ENCODE measurements at regions not wholly inside any gene's neighbourhood (a gene's known extent, or its start where the extent isn't known, plus 50 kb on each side); places are given as distances from the start of the nearest gene placed in this dataset.

GRCh38 chr18:46378864-46379207 is 274.7 kb downstream of the HAUS1 start:
- TF ChIP-seq CTCF (IDR thresholded peaks at IDR 0.05; ENCODE audit: insufficient read depth, missing control alignments), result no peak
- DNase-seq (ENCODE audit: insufficient read length, low spot score) (no peak), FAIRE-seq (no peak)

- DNase-seq (ENCODE audit: insufficient read length, low spot score) (no peak), FAIRE-seq (no peak)
- no peak for TF ChIP-seq CTCF (IDR thresholded peaks at IDR 0.05; ENCODE audit: insufficient read depth, missing control alignments)
Measured at GRCh38 chr18:46379323-46379950, 275.3 kb downstream of the HAUS1 start.

GRCh38 chr18:46385124-46385523 is 271.9 kb downstream of the LOXHD1 start:
- FAIRE-seq, result no peak
- no peak for DNase-seq (ENCODE audit: insufficient read length, low spot score)
- no peak for TF ChIP-seq CTCF (IDR thresholded peaks at IDR 0.05; ENCODE audit: insufficient read depth, missing control alignments)

GRCh38 chr18:46386788-46387187 is 270.2 kb downstream of the LOXHD1 start:
- TF ChIP-seq CTCF (IDR thresholded peaks at IDR 0.05; ENCODE audit: insufficient read depth, missing control alignments), result no peak
- DNase-seq (ENCODE audit: insufficient read length, low spot score) (no peak), FAIRE-seq (no peak)

GRCh38 chr18:46387441-46388131 is 269.4 kb downstream of the LOXHD1 start:
- DNase-seq (ENCODE audit: insufficient read length, low spot score), result no peak
- no peak for FAIRE-seq
- TF ChIP-seq CTCF (IDR thresholded peaks at IDR 0.05; ENCODE audit: insufficient read depth, missing control alignments), result no peak

GRCh38 chr18:46388286-46388685 is 268.7 kb downstream of the LOXHD1 start:
- DNase-seq (ENCODE audit: insufficient read length, low spot score) (no peak), FAIRE-seq (no peak)
- no peak for TF ChIP-seq CTCF (IDR thresholded peaks at IDR 0.05; ENCODE audit: insufficient read depth, missing control alignments)

GRCh38 chr18:46392576-46392975 is 264.4 kb downstream of the LOXHD1 start:
- TF ChIP-seq CTCF (IDR thresholded peaks at IDR 0.05; ENCODE audit: insufficient read depth, missing control alignments), result no peak
- FAIRE-seq, result no peak

More at GRCh38 chr18:46392576-46392975, 264.4 kb downstream of the LOXHD1 start:
- DNase-seq (ENCODE audit: insufficient read length, low spot score), result no peak
